ENCODE measurements at regions not wholly inside any gene's neighbourhood (a gene's known extent, or its start where the extent isn't known, plus 50 kb on each side); places are given as distances from the start of the nearest gene placed in this dataset.

- Histone ChIP-seq H3K79me2 (ENCODE audit: insufficient read depth, low read length) (no peaks in the 10 kb centered on the region), H3K9me3 (ENCODE audit: control insufficient read depth in 1 of 2, insufficient read depth in 1 of 2, low read depth in 1 of 2, low read length in 2 of 2) (no peaks in the 10 kb centered on the region), H3K36me3 (ENCODE audit: control insufficient read depth in 1 of 2, insufficient read depth in 2 of 2, low read length in 2 of 2) (no peaks in the 10 kb centered on the region), H3K27me3 (ENCODE audit: insufficient read depth, low read length) (no peaks in the 10 kb centered on the region), H3K9ac (ENCODE audit: low read length) (no peak overlapping the region), H2AFZ (ENCODE audit: low read depth, low read length, poor library complexity, severe bottlenecking) (no peak overlapping the region), H3K4me3 (replicated peaks in 1 of 2; ENCODE audit: low read depth in 1 of 2, low read length in 2 of 2) (no peak overlapping the region), H3K4me1 (ENCODE audit: control insufficient read depth in 1 of 2, insufficient read depth in 2 of 2, low read length in 2 of 2) (no peaks in the 10 kb centered on the region), H3K4me2 (ENCODE audit: low read length) (no peak overlapping the region), H3K9me2 (ENCODE audit: insufficient read depth) (no peaks in the 10 kb centered on the region), H4K20me1 (ENCODE audit: insufficient read depth) (no peaks in the 10 kb centered on the region), H3K27ac (ENCODE audit: low read depth, low read length) (no peak overlapping the region)
- intact Hi-C loops (cut with micrococcal nuclease), result no loop called here
- BruUV-seq (replicated peaks), result no TSS peak
- DNase-seq (ENCODE audit: low read depth, low spot score), result no peak
- RAD21 ChIA-PET (ENCODE audit: low non-redundant PET in 1 of 2, low total read pairs in 2 of 2, uncharacterized antibody in 2 of 2, unreplicated experiment in 2 of 2), result no interaction called here
- POLR2A ChIA-PET, result no interaction called here
- ATAC-seq, result no peak
- CTCF ChIA-PET, result no interaction called here
- TF ChIP-seq ATF3 (IDR thresholded peaks at IDR 0.05) (no peak), ELF1 (IDR thresholded peaks at IDR 0.05; ENCODE audit: borderline replicate concordance, low read depth) (no peak), ZNF274 (IDR thresholded peaks at IDR 0.05; ENCODE audit: low read depth, low read length) (no peak), TCF7L2 (IDR thresholded peaks at IDR 0.05; ENCODE audit: borderline replicate concordance, extremely low read depth, insufficient read depth, insufficient read length) (no peak), POLR2A (IDR thresholded peaks at IDR 0.05; ENCODE audit: borderline replicate concordance, extremely low read depth, insufficient read depth, insufficient read length) (no peak), SIN3A (IDR thresholded peaks at IDR 0.05; ENCODE audit: low read depth) (no peak), EZH2 (IDR thresholded peaks at IDR 0.05) (no peak), CBX3 (IDR thresholded peaks at IDR 0.05; ENCODE audit: low read depth) (no peak), FOSL1 (IDR thresholded peaks at IDR 0.05; ENCODE audit: low read depth) (no peak), EZH2phosphoT487 (IDR thresholded peaks at IDR 0.05; ENCODE audit: borderline replicate concordance) (no peak), SRF (IDR thresholded peaks at IDR 0.05; ENCODE audit: low read depth) (no peak), RAD21 (IDR thresholded peaks at IDR 0.05; ENCODE audit: low read depth) (no peak), YY1 (IDR thresholded peaks at IDR 0.05; ENCODE audit: extremely low read depth, insufficient replicate concordance, low read depth, low read length) (no peak), JUND (IDR thresholded peaks at IDR 0.05) (no peak), POLR2AphosphoS5 (IDR thresholded peaks at IDR 0.05; ENCODE audit: low read depth, low read length) (no peak), SP1 (IDR thresholded peaks at IDR 0.05; ENCODE audit: low read depth) (no peak), CEBPB (IDR thresholded peaks at IDR 0.05; ENCODE audit: low read depth) (no peak)
- TF ChIP-seq, protein P1, sequence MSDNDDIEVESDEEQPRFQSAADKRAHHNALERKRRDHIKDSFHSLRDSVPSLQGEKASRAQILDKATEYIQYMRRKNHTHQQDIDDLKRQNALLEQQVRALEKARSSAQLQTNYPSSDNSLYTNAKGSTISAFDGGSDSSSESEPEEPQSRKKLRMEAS (IDR thresholded peaks at IDR 0.05), result no peak
Observed at GRCh38 chr3:187952849-187953248, 201.1 kb upstream of the LPP start.

All from HCT116 (cell line).